HCT116 (cell line): ENCODE measurements at regions not wholly inside any gene's neighbourhood (a gene's known extent, or its start where the extent isn't known, plus 50 kb on each side); places are given as distances from the start of the nearest gene placed in this dataset.

ENCODE experiments used
- ATAC-seq: fragments of 200-7000 bp; cut with Tn5 transposase; 2 replicates; pipeline ENCODE4 v1.9.1; 2020; ENCODE audit warnings: mild to moderate bottlenecking, moderate library complexity
- BruUV-seq: library from RNA; stranded (reverse); fragments of 400-500 nt; replicated peaks from 2 replicates; lab custom pipeline; 2021; lab: Mats Ljungman, UMichigan
- CTCF ChIA-PET: fragments of 300-600 bp; sonication (Branson Sonifier 250); formaldehyde crosslinking; loops from one replicate; lab custom pipeline; 2021; ENCODE audit warnings: antibody characterized with exemption; lab: Charles Lee
- POLR2A ChIA-PET: fragments of 300-600, 350-600 bp; sonication (Branson Sonifier 250); formaldehyde crosslinking; loops from one replicate; lab custom pipeline; 2021; ENCODE audit warnings: antibody characterized with exemption; lab: Charles Lee
- RAD21 ChIA-PET, 2 experiments: fragments of 300-600 bp; sonication (Branson Sonifier 250); formaldehyde crosslinking; loops; one replicate each; lab custom pipeline; 2023; ENCODE audit warnings: low total read pairs in 2 of 2; ENCODE audit not compliant: uncharacterized antibody in 2 of 2, unreplicated experiment in 2 of 2, low non-redundant PET in 1 of 2; lab: Charles Lee
- DNase-seq: peaks from one replicate; pipeline ENCODE4 v3.0.0-alpha.2; 2010; ENCODE audit warnings: low read depth, low spot score
- H2AFZ ChIP-seq: fragments of 200-600 bp; shearing (Covaris generic), sonication (generic); 2 replicates; pipeline ENCODE4 v1.6.1; 2017; ENCODE audit warnings: low read depth, mixed run types, mixed read lengths, antibody characterized with exemption, low read length; ENCODE audit not compliant: poor library complexity, severe bottlenecking
- H3K27ac ChIP-seq: 2 replicates; pipeline ENCODE4 v1.5.1; 2012; ENCODE audit warnings: low read depth, low read length
- H3K27me3 ChIP-seq: fragments of 200-600 bp; sonication (generic); 2 replicates; pipeline ENCODE4 v1.6.1; 2016; ENCODE audit warnings: mixed run types, low read length, mixed read lengths; ENCODE audit not compliant: insufficient read depth
- H3K36me3 ChIP-seq, 2 experiments: fragments of 200-500 bp in 1 of 2; fragments of 200-600 bp in 1 of 2; sonication (Bioruptor generic) in 1 of 2; sonication (generic) in 1 of 2; 2 replicates each; pipeline versions ENCODE4 v1.5.1 to v1.6.1; 2014 to 2016; ENCODE audit warnings: low read length in 2 of 2, inconsistent platforms in 1 of 2, mixed read lengths in 1 of 2, mixed run types in 1 of 2; ENCODE audit not compliant: insufficient read depth in 2 of 2, control insufficient read depth in 1 of 2
- H3K4me1 ChIP-seq, 2 experiments: fragments of 200-600 bp in 1 of 2; sonication (generic) in 1 of 2; 2 replicates each; pipeline versions ENCODE4 v1.5.1 to v1.6.1; 2012 to 2017; ENCODE audit warnings: low read length in 2 of 2, inconsistent platforms in 1 of 2, mild to moderate bottlenecking in 1 of 2, mixed read lengths in 1 of 2, mixed run types in 1 of 2, moderate library complexity in 1 of 2; ENCODE audit not compliant: insufficient read depth in 2 of 2, control insufficient read depth in 1 of 2
- H3K4me2 ChIP-seq: fragments of 200-600 bp; sonication (generic); 2 replicates; pipeline ENCODE4 v1.6.1; 2017; ENCODE audit warnings: mixed run types, low read length, mixed read lengths
- H3K4me3 ChIP-seq, 2 experiments: fragments of 200-600 bp in 1 of 2; sonication (generic) in 1 of 2; replicated peaks in 1 of 2; 2 replicates each; pipeline ENCODE4 v1.5.1; 2011 to 2016; ENCODE audit warnings: low read length in 2 of 2, control low read depth in 1 of 2, low read depth in 1 of 2, mild to moderate bottlenecking in 1 of 2, mixed read lengths in 1 of 2, mixed run types in 1 of 2
- H3K79me2 ChIP-seq: fragments of 200-600 bp; sonication (generic); 2 replicates; pipeline ENCODE4 v1.6.1; 2017; ENCODE audit warnings: mild to moderate bottlenecking, mixed run types, low read length, moderate library complexity, mixed read lengths; ENCODE audit not compliant: insufficient read depth
- H3K9ac ChIP-seq: fragments of 200-600 bp; sonication (generic); 2 replicates; pipeline ENCODE4 v1.6.1; 2016; ENCODE audit warnings: low read length, mixed read lengths
- H3K9me2 ChIP-seq: fragments of 200-600 bp; sonication (generic), shearing (Covaris generic); 2 replicates; pipeline ENCODE4 v1.6.1; 2017; ENCODE audit warnings: mixed run types, mild to moderate bottlenecking, moderate library complexity; ENCODE audit not compliant: insufficient read depth
- H3K9me3 ChIP-seq, 2 experiments: fragments of 200-500 bp in 1 of 2; fragments of 200-600 bp in 1 of 2; sonication (Bioruptor generic) in 1 of 2; sonication (generic) in 1 of 2; 2 replicates each; pipeline ENCODE4 v1.6.1; 2014 to 2017; ENCODE audit warnings: low read length in 2 of 2, mixed read lengths in 2 of 2, inconsistent platforms in 1 of 2, low read depth in 1 of 2, mild to moderate bottlenecking in 1 of 2, mixed run types in 1 of 2, moderate library complexity in 1 of 2; ENCODE audit not compliant: control insufficient read depth in 1 of 2, insufficient read depth in 1 of 2
- H4K20me1 ChIP-seq: fragments of 200-600 bp; sonication (generic), shearing (Covaris generic); 2 replicates; pipeline ENCODE4 v1.6.1; 2017; ENCODE audit warnings: mixed run types, mild to moderate bottlenecking, moderate library complexity; ENCODE audit not compliant: insufficient read depth
- CBX3 ChIP-seq: IDR thresholded peaks from 2 replicates; pipeline ENCODE4 v1.6.1; 2012; ENCODE audit warnings: low read depth
- EGR1 ChIP-seq: IDR thresholded peaks from 2 replicates; pipeline ENCODE4 v1.6.1; 2012; ENCODE audit warnings: low read depth
- ELF1 ChIP-seq: IDR thresholded peaks from 2 replicates; pipeline ENCODE4 v1.6.1; 2012; ENCODE audit warnings: low read depth, borderline replicate concordance
- EZH2 ChIP-seq: fragments of 200-600 bp; sonication (generic); IDR thresholded peaks from 2 replicates; pipeline ENCODE4 v1.6.1; 2017; ENCODE audit warnings: antibody characterized with exemption, mixed run types
- EZH2phosphoT487 ChIP-seq: fragments of 200-600 bp; IDR thresholded peaks from 2 replicates; pipeline ENCODE4 v1.6.1; 2018; ENCODE audit warnings: antibody characterized with exemption, borderline replicate concordance
- FOSL1 ChIP-seq: IDR thresholded peaks from 2 replicates; pipeline ENCODE4 v1.6.1; 2012; ENCODE audit warnings: low read depth
- JUND ChIP-seq: IDR thresholded peaks from 2 replicates; pipeline ENCODE4 v1.6.1; 2012
- POLR2A ChIP-seq: IDR thresholded peaks from 2 replicates; pipeline ENCODE4 v1.7.0; 2011; ENCODE audit warnings: borderline replicate concordance; ENCODE audit not compliant: insufficient read depth, insufficient read length; ENCODE audit errors: extremely low read depth
- REST ChIP-seq: IDR thresholded peaks from 2 replicates; pipeline ENCODE4 v1.6.1; 2012; ENCODE audit warnings: low read depth
- SP1 ChIP-seq: IDR thresholded peaks from 2 replicates; pipeline ENCODE4 v1.6.1; 2012; ENCODE audit warnings: low read depth
- TCF7L2 ChIP-seq: IDR thresholded peaks from 2 replicates; pipeline ENCODE4 v1.7.0; 2011; ENCODE audit warnings: borderline replicate concordance, inconsistent platforms; ENCODE audit not compliant: insufficient read depth, insufficient read length; ENCODE audit errors: extremely low read depth
- YY1 ChIP-seq: IDR thresholded peaks from 2 replicates; pipeline ENCODE4 v1.6.1; 2011; ENCODE audit warnings: low read length, low read depth, moderate library complexity, mild to moderate bottlenecking; ENCODE audit not compliant: insufficient replicate concordance; ENCODE audit errors: extremely low read depth
- ZFX ChIP-seq: fragments of 450-650 bp; IDR thresholded peaks from 2 replicates; pipeline ENCODE4 v1.6.1; 2017
- ZNF274 ChIP-seq: fragments of 200-500 bp; sonication (Bioruptor generic); IDR thresholded peaks from 2 replicates; pipeline ENCODE4 v1.6.1; 2014; ENCODE audit warnings: mild to moderate bottlenecking, low read depth, low read length, inconsistent platforms
- intact Hi-C: fragments of 100-400 bp; cut with micrococcal nuclease; formaldehyde crosslinking; loops from 2 replicates; pipeline ENCODE4 v1.10.0; 2022
- TF ChIP-seq, protein P1 (sequence below): IDR thresholded peaks from 2 replicates; pipeline ENCODE4 v1.6.1; 2012
- TF ChIP-seq, protein P2 (sequence below): IDR thresholded peaks from 2 replicates; pipeline ENCODE4 v1.6.1; 2012
- TF ChIP-seq, protein P3 (sequence below), 3 experiments: fragments of 200-600 bp in 1 of 3; sonication (generic) in 1 of 3; IDR thresholded peaks in 2 of 3; conservative IDR thresholded peaks in 1 of 3; 2 replicates each; pipeline ENCODE4 v1.5.1; 2012 to 2017; ENCODE audit warnings: low read depth in 2 of 3, low read length in 2 of 3, antibody characterized with exemption in 1 of 3, borderline replicate concordance in 1 of 3, control low read depth in 1 of 3, mild to moderate bottlenecking in 1 of 3, mixed read lengths in 1 of 3, mixed run types in 1 of 3, moderate library complexity in 1 of 3; ENCODE audit not compliant: insufficient read depth in 1 of 3
- TF ChIP-seq, protein P4 (sequence below): IDR thresholded peaks from 2 replicates; pipeline ENCODE4 v1.6.1; 2011; ENCODE audit warnings: mild to moderate bottlenecking, low read length, moderate library complexity; ENCODE audit not compliant: insufficient replicate concordance; ENCODE audit errors: extremely low read depth

- Histone ChIP-seq H3K36me3 (no peaks in the 10 kb centered on the region), H3K4me2 (no peak overlapping the region), H3K9me3 (no peaks in the 10 kb centered on the region), H3K4me3 (no peak overlapping the region), H3K9ac (no peak overlapping the region), H3K9me2 (no peaks in the 10 kb centered on the region), H2AFZ (no peak overlapping the region), H3K4me1 (peaks cover 0 to 6% of the 10 kb centered on the region in 2 experiments; a peak in 1 of 4 replicates)
- POLR2A ChIA-PET = no interaction called here
- RAD21 ChIA-PET = no interaction called here
- CTCF ChIA-PET = no interaction called here
- TF ChIP-seq EZH2 (no peak), REST (no peak), FOSL1 (no peak), TCF7L2 (no peak), EGR1 (no peak), ELF1 (no peak), YY1 (no peak), ZNF274 (no peak), JUND (no peak), POLR2A (no peak), EZH2phosphoT487 (no peak), ZFX (no peak), CBX3 (no peak), SP1 (no peak)
- TF ChIP-seq, protein P1, sequence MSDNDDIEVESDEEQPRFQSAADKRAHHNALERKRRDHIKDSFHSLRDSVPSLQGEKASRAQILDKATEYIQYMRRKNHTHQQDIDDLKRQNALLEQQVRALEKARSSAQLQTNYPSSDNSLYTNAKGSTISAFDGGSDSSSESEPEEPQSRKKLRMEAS = no peak
- TF ChIP-seq, protein P2, sequence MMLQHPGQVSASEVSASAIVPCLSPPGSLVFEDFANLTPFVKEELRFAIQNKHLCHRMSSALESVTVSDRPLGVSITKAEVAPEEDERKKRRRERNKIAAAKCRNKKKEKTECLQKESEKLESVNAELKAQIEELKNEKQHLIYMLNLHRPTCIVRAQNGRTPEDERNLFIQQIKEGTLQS = no peak
- TF ChIP-seq, protein P3, sequence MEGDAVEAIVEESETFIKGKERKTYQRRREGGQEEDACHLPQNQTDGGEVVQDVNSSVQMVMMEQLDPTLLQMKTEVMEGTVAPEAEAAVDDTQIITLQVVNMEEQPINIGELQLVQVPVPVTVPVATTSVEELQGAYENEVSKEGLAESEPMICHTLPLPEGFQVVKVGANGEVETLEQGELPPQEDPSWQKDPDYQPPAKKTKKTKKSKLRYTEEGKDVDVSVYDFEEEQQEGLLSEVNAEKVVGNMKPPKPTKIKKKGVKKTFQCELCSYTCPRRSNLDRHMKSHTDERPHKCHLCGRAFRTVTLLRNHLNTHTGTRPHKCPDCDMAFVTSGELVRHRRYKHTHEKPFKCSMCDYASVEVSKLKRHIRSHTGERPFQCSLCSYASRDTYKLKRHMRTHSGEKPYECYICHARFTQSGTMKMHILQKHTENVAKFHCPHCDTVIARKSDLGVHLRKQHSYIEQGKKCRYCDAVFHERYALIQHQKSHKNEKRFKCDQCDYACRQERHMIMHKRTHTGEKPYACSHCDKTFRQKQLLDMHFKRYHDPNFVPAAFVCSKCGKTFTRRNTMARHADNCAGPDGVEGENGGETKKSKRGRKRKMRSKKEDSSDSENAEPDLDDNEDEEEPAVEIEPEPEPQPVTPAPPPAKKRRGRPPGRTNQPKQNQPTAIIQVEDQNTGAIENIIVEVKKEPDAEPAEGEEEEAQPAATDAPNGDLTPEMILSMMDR (IDR thresholded peaks at IDR 0.05 in 2 of 3, conservative IDR thresholded peaks at IDR 0.05 in 1 of 3; ENCODE audit: borderline replicate concordance in 1 of 3, insufficient read depth in 1 of 3, low read depth in 2 of 3, low read length in 2 of 3) = no peak
- TF ChIP-seq, protein P4, sequence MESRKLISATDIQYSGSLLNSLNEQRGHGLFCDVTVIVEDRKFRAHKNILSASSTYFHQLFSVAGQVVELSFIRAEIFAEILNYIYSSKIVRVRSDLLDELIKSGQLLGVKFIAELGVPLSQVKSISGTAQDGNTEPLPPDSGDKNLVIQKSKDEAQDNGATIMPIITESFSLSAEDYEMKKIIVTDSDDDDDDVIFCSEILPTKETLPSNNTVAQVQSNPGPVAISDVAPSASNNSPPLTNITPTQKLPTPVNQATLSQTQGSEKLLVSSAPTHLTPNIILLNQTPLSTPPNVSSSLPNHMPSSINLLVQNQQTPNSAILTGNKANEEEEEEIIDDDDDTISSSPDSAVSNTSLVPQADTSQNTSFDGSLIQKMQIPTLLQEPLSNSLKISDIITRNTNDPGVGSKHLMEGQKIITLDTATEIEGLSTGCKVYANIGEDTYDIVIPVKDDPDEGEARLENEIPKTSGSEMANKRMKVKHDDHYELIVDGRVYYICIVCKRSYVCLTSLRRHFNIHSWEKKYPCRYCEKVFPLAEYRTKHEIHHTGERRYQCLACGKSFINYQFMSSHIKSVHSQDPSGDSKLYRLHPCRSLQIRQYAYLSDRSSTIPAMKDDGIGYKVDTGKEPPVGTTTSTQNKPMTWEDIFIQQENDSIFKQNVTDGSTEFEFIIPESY = no peak
- TF ChIP-seq, all 23 proteins: peak for 0
- BruUV-seq = no TSS peak
- no peaks in the 10 kb centered on the region for H3K27me3 ChIP-seq
- DNase-seq (no peak), ATAC-seq (no peak)
- H3K27ac ChIP-seq = no peak overlapping the region
- intact Hi-C loops = no loop called here
- no peaks in the 10 kb centered on the region for H3K79me2 ChIP-seq
- H4K20me1 ChIP-seq = no peaks in the 10 kb centered on the region
Observed at GRCh38 chr1:55512466-55512865, 297.3 kb upstream of the USP24 start.
